IMR-90 (cell line): ENCODE measurements at regions not wholly inside any gene's neighbourhood (a gene's known extent, or its start where the extent isn't known, plus 50 kb on each side); places are given as distances from the start of the nearest gene placed in this dataset.
"Not testable (repeated sequence)": the region's sequence is repeated elsewhere in the genome, so short reads cannot be mapped to it uniquely, and the experiment has no call there.

Experiments
- ATAC-seq: fragments of 200-7000 bp; cut with Tn5 transposase; 2 replicates; pipeline ENCODE4 v1.9.1; 2020; ENCODE audit warnings: low read depth, mild to moderate bottlenecking, moderate library complexity
- BruUV-seq: library from RNA; stranded (reverse); fragments of 400-500 nt; replicated peaks from 2 replicates; lab custom pipeline; 2021; lab: Mats Ljungman, UMichigan
- CTCF ChIA-PET: fragments of 300-600 bp; formaldehyde crosslinking; extraction: SDS; loops from one replicate; lab custom pipeline; 2021; ENCODE audit warnings: antibody characterized with exemption; lab: Yijun Ruan, JAX
- POLR2A ChIA-PET: fragments of 300-600 bp; sonication (Branson Sonifier 250); formaldehyde crosslinking; loops from one replicate; lab custom pipeline; 2022; ENCODE audit warnings: antibody characterized with exemption; ENCODE audit not compliant: unreplicated experiment; lab: Charles Lee
- DNase-seq: peaks from one replicate; pipeline ENCODE4 v3.0.0; 2013
- H2AFZ ChIP-seq: replicated peaks from 2 replicates; pipeline ENCODE3; 2013; ENCODE audit warnings: low read length, mild to moderate bottlenecking; ENCODE audit not compliant: poor library complexity
- H2AK5ac ChIP-seq: 2 replicates; pipeline ENCODE4 v1.6.1; 2013; ENCODE audit warnings: low read depth, low read length, inconsistent platforms
- H2AK9ac ChIP-seq: replicated peaks from 2 replicates; pipeline ENCODE3; 2013; ENCODE audit warnings: mild to moderate bottlenecking, low read depth, low read length, moderate library complexity; ENCODE audit not compliant: poor library complexity
- H2BK120ac ChIP-seq: 2 replicates; pipeline ENCODE4 v1.6.1; 2013; ENCODE audit warnings: low read depth, low read length, inconsistent platforms
- H2BK15ac ChIP-seq: 3 replicates; pipeline ENCODE4 v1.6.1; 2013; ENCODE audit warnings: low read depth, low read length, inconsistent platforms
- H2BK20ac ChIP-seq: 2 replicates; pipeline ENCODE4 v1.6.1; 2013; ENCODE audit warnings: low read depth, mild to moderate bottlenecking, inconsistent platforms, low read length, moderate library complexity
- H2BK5ac ChIP-seq: 2 replicates; pipeline ENCODE4 v1.6.1; 2013; ENCODE audit warnings: mild to moderate bottlenecking, low read depth, low read length, inconsistent platforms; ENCODE audit not compliant: poor library complexity, severe bottlenecking
- H3K14ac ChIP-seq: replicated peaks from 2 replicates; pipeline ENCODE4 v1.6.1; 2013; ENCODE audit warnings: low read depth, low read length, inconsistent platforms
- H3K18ac ChIP-seq: 2 replicates; pipeline ENCODE4 v1.6.1; 2013; ENCODE audit warnings: low read depth, low read length, control low read depth
- H3K23ac ChIP-seq: 2 replicates; pipeline ENCODE4 v1.6.1; 2013; ENCODE audit warnings: low read depth, low read length, inconsistent platforms
- H3K27ac ChIP-seq: 2 replicates; pipeline ENCODE4 v1.5.1; 2013; ENCODE audit warnings: mild to moderate bottlenecking, control low read depth, low read length; ENCODE audit not compliant: insufficient read depth
- H3K27me3 ChIP-seq: 2 replicates; pipeline ENCODE4 v1.6.1; 2013; ENCODE audit warnings: low read length; ENCODE audit not compliant: control insufficient read depth, insufficient read depth
- H3K36me3 ChIP-seq: 2 replicates; pipeline ENCODE4 v1.6.1; 2013; ENCODE audit warnings: low read length, mixed read lengths; ENCODE audit not compliant: control insufficient read depth, insufficient read depth
- H3K4ac ChIP-seq: 2 replicates; pipeline ENCODE4 v1.6.1; 2013; ENCODE audit warnings: low read depth, low read length, inconsistent platforms
- H3K4me1 ChIP-seq: 2 replicates; pipeline ENCODE4 v1.6.1; 2013; ENCODE audit warnings: low read length, mixed read lengths; ENCODE audit not compliant: control insufficient read depth, insufficient read depth
- H3K4me2 ChIP-seq: 2 replicates; pipeline ENCODE4 v1.6.1; 2013; ENCODE audit warnings: low read depth, mild to moderate bottlenecking, control low read depth, low read length, moderate library complexity
- H3K4me3 ChIP-seq: 2 replicates; pipeline ENCODE4 v1.5.1; 2013; ENCODE audit warnings: low read depth, mild to moderate bottlenecking, control low read depth, low read length, moderate library complexity; ENCODE audit not compliant: insufficient read depth
- H3K56ac ChIP-seq: 2 replicates; pipeline ENCODE4 v1.6.1; 2013; ENCODE audit warnings: low read length, inconsistent platforms; ENCODE audit not compliant: insufficient read depth; ENCODE audit errors: extremely low read depth
- H3K79me1 ChIP-seq, 2 experiments: 2 replicates each; pipeline ENCODE4 v1.6.1; 2013; ENCODE audit warnings: low read length in 2 of 2, inconsistent platforms in 1 of 2, low read depth in 1 of 2
- H3K9ac ChIP-seq: 2 replicates; pipeline ENCODE4 v1.6.1; 2013; ENCODE audit warnings: low read depth, low read length, control low read depth
- H3K9me1 ChIP-seq: 2 replicates; pipeline ENCODE4 v1.6.1; 2013; ENCODE audit warnings: low read length, inconsistent platforms; ENCODE audit not compliant: insufficient read depth
- H3K9me3 ChIP-seq: 2 replicates; pipeline ENCODE4 v1.6.1; 2013; ENCODE audit warnings: low read length; ENCODE audit not compliant: control insufficient read depth, insufficient read depth
- H4K20me1 ChIP-seq: 2 replicates; pipeline ENCODE4 v1.6.1; 2013; ENCODE audit warnings: low read length, inconsistent platforms; ENCODE audit not compliant: insufficient read depth
- H4K5ac ChIP-seq: 2 replicates; pipeline ENCODE4 v1.6.1; 2013; ENCODE audit warnings: mild to moderate bottlenecking, low read depth, low read length, control low read depth
- H4K8ac ChIP-seq, 2 experiments: 2 replicates each; pipeline ENCODE4 v1.6.1; 2013; ENCODE audit warnings: low read depth in 2 of 2, low read length in 2 of 2, control low read depth in 1 of 2, inconsistent platforms in 1 of 2
- H4K91ac ChIP-seq: 2 replicates; pipeline ENCODE4 v1.6.1; 2013; ENCODE audit warnings: low read depth, low read length, inconsistent platforms; ENCODE audit not compliant: insufficient read depth
- WGBS, 2 experiments: methylation state at CpG; one replicate each; pipeline versions ENCODE4 v1.1.5 to v1.1.7; 2013; ENCODE audit warnings: missing lambda C conversion rate in 2 of 2; ENCODE audit not compliant: insufficient read length in 1 of 2; ENCODE audit errors: extremely low coverage in 2 of 2; 5-methylcytosine and 5-hydroxymethylcytosine counted together
- dilution Hi-C: fragments of 300-500 bp; cut with HindIII; formaldehyde crosslinking; loops from one replicate; pipeline ENCODE4 v1.14.3; 2018; ENCODE audit warnings: low sequenced_read_pairs; ENCODE audit not compliant: unreplicated experiment
- in situ Hi-C: fragments of 300-500 bp; cut with MboI; formaldehyde crosslinking; loops from 3 replicates; pipeline ENCODE4 v1.14.3; 2019; ENCODE audit warnings: low sequenced_read_pairs, inconsistent platforms, mixed read lengths
- intact Hi-C: fragments of 100-400 bp; cut with micrococcal nuclease; formaldehyde crosslinking; loops from 2 replicates; pipeline ENCODE4 v1.10.0; 2022

GRCh38 chr5:34096033-34096432 lies 53.0 kb upstream of the C1QTNF3 start:
- BruUV-seq, H3K9ac ChIP-seq, H4K91ac ChIP-seq, H3K9me1 ChIP-seq, dilution Hi-C loops, H2BK15ac ChIP-seq, H3K79me1 ChIP-seq, H3K4me3 ChIP-seq, H2AFZ ChIP-seq, H3K56ac ChIP-seq, ATAC-seq, H3K27ac ChIP-seq, H2BK5ac ChIP-seq, H2BK120ac ChIP-seq, DNase-seq, H3K14ac ChIP-seq, H3K36me3 ChIP-seq, H2AK9ac ChIP-seq, H3K18ac ChIP-seq, H3K9me3 ChIP-seq, H3K4me2 ChIP-seq, intact Hi-C loops, POLR2A ChIA-PET, H4K20me1 ChIP-seq, H3K27me3 ChIP-seq, H3K4me1 ChIP-seq, in situ Hi-C loops, H2BK20ac ChIP-seq, H4K8ac ChIP-seq, H2AK5ac ChIP-seq, CTCF ChIA-PET, H3K4ac ChIP-seq, H4K5ac ChIP-seq, H3K23ac ChIP-seq: not testable (repeated sequence)
- WGBS, 2 experiments, result no CpG with 5 or more reads among the region's 2 CpGs

GRCh38 chr5:34099891-34100290 lies 56.9 kb upstream of the C1QTNF3 start:
- POLR2A ChIA-PET, H2AFZ ChIP-seq, DNase-seq, H3K18ac ChIP-seq, H4K5ac ChIP-seq, H4K8ac ChIP-seq, H4K91ac ChIP-seq, H2BK15ac ChIP-seq, H3K14ac ChIP-seq, H3K9me3 ChIP-seq, in situ Hi-C loops, H2AK9ac ChIP-seq, H3K56ac ChIP-seq, H3K23ac ChIP-seq, ATAC-seq, dilution Hi-C loops, H3K4ac ChIP-seq, H2BK20ac ChIP-seq, H2BK120ac ChIP-seq, H2AK5ac ChIP-seq, H3K27ac ChIP-seq, intact Hi-C loops, H3K4me2 ChIP-seq, H3K36me3 ChIP-seq, H3K4me1 ChIP-seq, H4K20me1 ChIP-seq, CTCF ChIA-PET, H3K9me1 ChIP-seq, H3K27me3 ChIP-seq, H3K4me3 ChIP-seq, H2BK5ac ChIP-seq, H3K79me1 ChIP-seq, BruUV-seq, H3K9ac ChIP-seq: not testable (repeated sequence)
- no CpG with 5 or more reads among the region's 3 CpGs for WGBS, 2 experiments
